ENCODE measurements at regions not wholly inside any gene's neighbourhood (a gene's known extent, or its start where the extent isn't known, plus 50 kb on each side); places are given as distances from the start of the nearest gene placed in this dataset.

DNA sequence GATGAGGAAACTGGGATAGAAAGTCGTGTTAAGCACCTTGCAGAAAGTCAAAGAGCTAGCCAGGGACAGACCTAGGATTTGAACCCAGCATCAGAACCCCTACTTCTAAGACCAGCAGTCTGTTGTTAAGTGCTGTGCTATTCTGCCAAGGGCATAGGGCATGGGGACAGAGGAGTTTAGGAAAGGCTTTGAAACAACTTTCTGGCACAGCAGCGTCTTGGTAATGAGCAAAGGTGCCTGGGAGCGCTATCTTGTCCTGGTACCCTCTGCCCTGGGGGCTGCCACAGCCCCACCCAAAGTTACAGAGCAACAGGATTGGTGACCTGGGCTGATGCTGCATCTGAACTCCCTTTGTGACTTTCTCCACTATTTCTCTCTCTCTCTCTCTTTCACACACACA is 1108.1 kb downstream of the BCL11B start:
- H3K27ac ChIP-seq (ENCODE audit: low read depth, low read length) = no peak overlapping the region
- no peak overlapping the region for H3K9ac ChIP-seq (ENCODE audit: low read length)

DNA sequence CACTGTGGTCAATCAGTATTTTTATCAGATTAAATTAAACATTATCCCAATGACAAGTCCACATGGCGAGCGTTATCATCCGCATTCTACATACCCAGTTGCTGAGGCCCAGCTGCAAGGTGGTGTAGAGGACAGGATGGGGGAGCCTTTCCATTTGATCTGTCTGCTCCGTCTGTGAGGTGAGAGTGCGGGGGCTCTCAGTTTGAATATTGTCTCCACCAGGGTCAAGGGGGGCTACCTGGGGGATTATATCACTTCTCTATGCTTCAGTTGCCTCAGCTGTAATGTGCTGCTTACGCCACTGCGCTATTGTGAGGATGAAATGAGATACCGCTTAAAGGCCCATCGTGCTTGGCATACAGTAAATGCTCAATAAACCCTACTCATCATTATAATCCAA is 1106.0 kb downstream of the BCL11B start:
- Histone ChIP-seq H3K4ac (ENCODE audit: low read depth, low read length) (no peak overlapping the region), H3K18ac (ENCODE audit: low read length) (no peak overlapping the region), H3K4me3 (ENCODE audit: low read depth, low read length) (no peak overlapping the region), H3K79me1 (ENCODE audit: low read length) (no peaks in the 10 kb centered on the region), H3K27ac (ENCODE audit: low read depth, low read length) (no peak overlapping the region), H3K23ac (ENCODE audit: low read length) (no peak overlapping the region), H3K4me1 (ENCODE audit: control insufficient read depth in 1 of 2, insufficient read depth in 2 of 2, low read length in 2 of 2) (no peaks in the 10 kb centered on the region), H3K9ac (ENCODE audit: low read length) (no peak overlapping the region), H3K9me3 (ENCODE audit: insufficient read depth, low read depth, low read length) (no peaks in the 10 kb centered on the region), H2BK120ac (ENCODE audit: insufficient read depth, low read length, poor library complexity) (no peak overlapping the region), H3K14ac (ENCODE audit: low read length) (no peak overlapping the region), H3K27me3 (ENCODE audit: insufficient read depth, low read length) (no peaks in the 10 kb centered on the region), H2BK12ac (ENCODE audit: low read length) (no peak overlapping the region), H3K36me3 (ENCODE audit: control insufficient read depth in 1 of 2, insufficient read depth in 2 of 2, low read length in 2 of 2) (no peaks in the 10 kb centered on the region), H4K8ac (ENCODE audit: low read depth, low read length) (no peak overlapping the region), H2AK5ac (ENCODE audit: low read length) (no peak overlapping the region), H2BK5ac (ENCODE audit: low read depth, low read length, poor library complexity) (no peak overlapping the region), H3K79me2 (ENCODE audit: control insufficient read depth, insufficient read depth, low read length, poor library complexity) (no peaks in the 10 kb centered on the region), H4K91ac (ENCODE audit: low read depth, low read length) (no peak overlapping the region), H4K12ac (ENCODE audit: low read depth, low read length) (no peak overlapping the region), H2AFZ (ENCODE audit: insufficient read depth, low read length, poor library complexity) (no peak overlapping the region), H3K4me2 (ENCODE audit: low read length) (no peak overlapping the region)
- no peak for DNase-seq
- no CpG with 5 or more reads among the region's 9 CpGs for WGBS (ENCODE audit: extremely low coverage, insufficient coverage, insufficient read length)

More for the DNA sequence above, 1108.1 kb downstream of the BCL11B start:
- no peak overlapping the region for H3K18ac ChIP-seq (ENCODE audit: low read length)
- H3K79me2 ChIP-seq (ENCODE audit: control insufficient read depth, insufficient read depth, low read length, poor library complexity) = no peaks in the 10 kb centered on the region
- DNase-seq = no peak
- whole genome bisulfite sequencing (ENCODE audit: extremely low coverage, insufficient coverage, insufficient read length) = no CpG with 5 or more reads among the region's 3 CpGs
- no peak overlapping the region for H2AFZ ChIP-seq (ENCODE audit: insufficient read depth, low read length, poor library complexity)
- no peak overlapping the region for H3K4ac ChIP-seq (ENCODE audit: low read depth, low read length)
- H2BK120ac ChIP-seq (ENCODE audit: insufficient read depth, low read length, poor library complexity) = no peak overlapping the region
- H4K8ac ChIP-seq (ENCODE audit: low read depth, low read length) = no peak overlapping the region
- H2BK12ac ChIP-seq (ENCODE audit: low read length) = no peak overlapping the region
- no peak overlapping the region for H4K12ac ChIP-seq (ENCODE audit: low read depth, low read length)
- no peaks in the 10 kb centered on the region for H3K79me1 ChIP-seq (ENCODE audit: low read length)
- no peaks in the 10 kb centered on the region for H3K36me3 ChIP-seq (ENCODE audit: control insufficient read depth in 1 of 2, insufficient read depth in 2 of 2, low read length in 2 of 2)
- H3K9me3 ChIP-seq (ENCODE audit: insufficient read depth, low read depth, low read length) = no peaks in the 10 kb centered on the region
- H4K91ac ChIP-seq (ENCODE audit: low read depth, low read length) = no peak overlapping the region
- H3K27me3 ChIP-seq (ENCODE audit: insufficient read depth, low read length) = no peaks in the 10 kb centered on the region
- H2AK5ac ChIP-seq (ENCODE audit: low read length) = no peak overlapping the region
- no peak overlapping the region for H2BK5ac ChIP-seq (ENCODE audit: low read depth, low read length, poor library complexity)
- H3K23ac ChIP-seq (ENCODE audit: low read length) = no peak overlapping the region
- H3K4me2 ChIP-seq (ENCODE audit: low read length) = no peak overlapping the region
- H3K14ac ChIP-seq (ENCODE audit: low read length) = no peak overlapping the region
- H3K4me3 ChIP-seq (ENCODE audit: low read depth, low read length) = no peak overlapping the region
- H3K4me1 ChIP-seq (ENCODE audit: control insufficient read depth in 1 of 2, insufficient read depth in 2 of 2, low read length in 2 of 2) = no peaks in the 10 kb centered on the region

DNA sequence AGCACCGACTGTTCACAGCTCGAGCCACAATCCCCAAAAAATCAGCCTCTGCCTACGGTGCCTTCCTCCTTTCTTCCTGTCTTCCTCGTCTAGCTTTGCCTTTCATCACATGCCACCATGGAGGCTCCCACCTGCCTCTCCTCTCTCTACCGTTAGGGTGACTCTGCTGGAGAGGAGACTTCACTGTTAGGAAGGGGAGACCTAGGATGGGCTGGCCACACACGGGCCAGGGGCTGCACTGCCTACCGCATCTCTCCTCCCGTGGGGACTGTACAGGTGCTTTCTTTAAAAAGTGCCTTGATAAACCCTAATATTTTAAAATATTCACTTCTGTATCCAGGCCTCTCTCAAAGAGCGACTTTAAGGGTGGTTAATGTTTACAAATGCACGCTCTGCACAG is 1104.7 kb downstream of the BCL11B start:
- DNase-seq = no peak
- Histone ChIP-seq H3K23ac (ENCODE audit: low read length) (no peak overlapping the region), H2BK12ac (ENCODE audit: low read length) (no peak overlapping the region), H3K18ac (ENCODE audit: low read length) (no peak overlapping the region), H3K79me2 (ENCODE audit: control insufficient read depth, insufficient read depth, low read length, poor library complexity) (no peaks in the 10 kb centered on the region), H2AK5ac (ENCODE audit: low read length) (no peak overlapping the region), H3K79me1 (ENCODE audit: low read length) (no peaks in the 10 kb centered on the region), H3K27me3 (ENCODE audit: insufficient read depth, low read length) (no peaks in the 10 kb centered on the region), H3K9ac (ENCODE audit: low read length) (no peak overlapping the region), H3K36me3 (ENCODE audit: control insufficient read depth in 1 of 2, insufficient read depth in 2 of 2, low read length in 2 of 2) (no peaks in the 10 kb centered on the region), H3K4me1 (ENCODE audit: control insufficient read depth in 1 of 2, insufficient read depth in 2 of 2, low read length in 2 of 2) (no peaks in the 10 kb centered on the region), H3K4ac (ENCODE audit: low read depth, low read length) (no peak overlapping the region), H3K4me2 (ENCODE audit: low read length) (no peak overlapping the region), H4K8ac (ENCODE audit: low read depth, low read length) (no peak overlapping the region), H2BK5ac (ENCODE audit: low read depth, low read length, poor library complexity) (no peak overlapping the region), H4K12ac (ENCODE audit: low read depth, low read length) (no peak overlapping the region), H2AFZ (ENCODE audit: insufficient read depth, low read length, poor library complexity) (no peak overlapping the region), H3K4me3 (ENCODE audit: low read depth, low read length) (no peak overlapping the region), H3K9me3 (ENCODE audit: insufficient read depth, low read depth, low read length) (no peaks in the 10 kb centered on the region), H2BK120ac (ENCODE audit: insufficient read depth, low read length, poor library complexity) (no peak overlapping the region), H3K27ac (ENCODE audit: low read depth, low read length) (no peak overlapping the region), H3K14ac (ENCODE audit: low read length) (no peak overlapping the region), H4K91ac (ENCODE audit: low read depth, low read length) (no peak overlapping the region)
- WGBS (ENCODE audit: extremely low coverage, insufficient coverage, insufficient read length) = no CpG with 5 or more reads among the region's 10 CpGs

DNA sequence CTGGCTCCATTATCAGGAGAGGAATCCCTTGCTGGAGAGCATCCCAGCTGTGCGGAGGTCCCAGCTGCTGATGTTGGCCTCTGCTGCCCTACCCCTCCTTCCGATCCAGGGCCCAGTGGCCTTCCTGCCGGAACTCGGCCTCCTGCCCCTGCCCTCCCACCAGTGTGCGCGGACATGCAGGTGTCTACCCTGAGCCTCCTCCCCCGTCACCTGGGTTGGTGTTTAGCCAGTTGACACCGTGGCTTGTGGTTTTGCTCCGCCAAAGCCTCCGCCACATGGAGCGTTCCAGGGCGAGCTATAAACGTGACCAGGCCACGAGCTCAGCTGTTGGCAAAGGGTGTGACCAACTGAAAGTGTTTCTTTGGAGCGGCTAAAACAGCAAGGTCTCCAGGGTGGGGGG is 1104.3 kb downstream of the BCL11B start:
- no CpG with 5 or more reads among the region's 15 CpGs for WGBS (ENCODE audit: extremely low coverage, insufficient coverage, insufficient read length)

More for the DNA sequence above, 1104.3 kb downstream of the BCL11B start:
- no peak overlapping the region for H2BK12ac ChIP-seq (ENCODE audit: low read length)
- no peak for DNase-seq
- H3K9ac ChIP-seq (ENCODE audit: low read length) = no peak overlapping the region
- H3K27me3 ChIP-seq (ENCODE audit: insufficient read depth, low read length) = no peaks in the 10 kb centered on the region
- H4K91ac ChIP-seq (ENCODE audit: low read depth, low read length) = no peak overlapping the region
- no peaks in the 10 kb centered on the region for H3K79me1 ChIP-seq (ENCODE audit: low read length)
- H4K12ac ChIP-seq (ENCODE audit: low read depth, low read length) = no peak overlapping the region
- no peak overlapping the region for H2AK5ac ChIP-seq (ENCODE audit: low read length)
- no peak overlapping the region for H3K23ac ChIP-seq (ENCODE audit: low read length)
- no peak overlapping the region for H3K4ac ChIP-seq (ENCODE audit: low read depth, low read length)
- H2BK5ac ChIP-seq (ENCODE audit: low read depth, low read length, poor library complexity) = no peak overlapping the region
- no peak overlapping the region for H2AFZ ChIP-seq (ENCODE audit: insufficient read depth, low read length, poor library complexity)
- H3K27ac ChIP-seq (ENCODE audit: low read depth, low read length) = no peak overlapping the region
- no peak overlapping the region for H4K8ac ChIP-seq (ENCODE audit: low read depth, low read length)
- H3K14ac ChIP-seq (ENCODE audit: low read length) = no peak overlapping the region
- H3K79me2 ChIP-seq (ENCODE audit: control insufficient read depth, insufficient read depth, low read length, poor library complexity) = no peaks in the 10 kb centered on the region
- H3K4me2 ChIP-seq (ENCODE audit: low read length) = no peak overlapping the region
- no peaks in the 10 kb centered on the region for H3K9me3 ChIP-seq (ENCODE audit: insufficient read depth, low read depth, low read length)
- H3K4me1 ChIP-seq (ENCODE audit: control insufficient read depth in 1 of 2, insufficient read depth in 2 of 2, low read length in 2 of 2) = no peaks in the 10 kb centered on the region
- no peaks in the 10 kb centered on the region for H3K36me3 ChIP-seq (ENCODE audit: control insufficient read depth in 1 of 2, insufficient read depth in 2 of 2, low read length in 2 of 2)
- H3K18ac ChIP-seq (ENCODE audit: low read length) = no peak overlapping the region
- H3K4me3 ChIP-seq (ENCODE audit: low read depth, low read length) = no peak overlapping the region
- H2BK120ac ChIP-seq (ENCODE audit: insufficient read depth, low read length, poor library complexity) = no peak overlapping the region
